Endothelial cell of umbilical vein (primary cell): ENCODE measurements at regions not wholly inside any gene's neighbourhood (a gene's known extent, or its start where the extent isn't known, plus 50 kb on each side); places are given as distances from the start of the nearest gene placed in this dataset.

Experiments
- BruUV-seq: library from RNA; stranded (reverse); fragments of 400-500 nt; replicated peaks from 2 replicates; lab custom pipeline; 2021; lab: Mats Ljungman, UMichigan
- CTCF ChIA-PET: fragments of 300-600, 350-600 bp; sonication (Branson Sonifier 250); formaldehyde crosslinking; loops from one replicate; lab custom pipeline; 2021; ENCODE audit warnings: antibody characterized with exemption, inconsistent platforms; lab: Charles Lee
- POLR2A ChIA-PET: fragments of 300-600, 350-600 bp; sonication (Branson Sonifier 250); formaldehyde crosslinking; loops from one replicate; lab custom pipeline; 2021; ENCODE audit warnings: antibody characterized with exemption, inconsistent platforms; lab: Charles Lee
- DNase-seq: peaks from one replicate; pipeline ENCODE4 v3.0.0-alpha.2; 2011; ENCODE audit warnings: low read depth, low spot score
- FAIRE-seq: peaks from 2 replicates; lab custom pipeline; 2011; peaks lifted over from hg19 to GRCh38; lab: Jason Lieb, UNC
- H2AFZ ChIP-seq: 2 replicates; pipeline ENCODE4 v1.6.0; 2012; ENCODE audit warnings: low read depth, low read length, control low read depth, inconsistent platforms
- H3K27ac ChIP-seq: 2 replicates; pipeline ENCODE4 v1.5.1; 2011; ENCODE audit warnings: low read depth, mild to moderate bottlenecking, control low read depth, low read length, moderate library complexity; ENCODE audit not compliant: insufficient read depth
- H3K27me3 ChIP-seq, 2 experiments: 2 replicates each; pipeline versions ENCODE4 v1.6.0 to v1.6.1; 2011; ENCODE audit warnings: low read length in 2 of 2, mixed read lengths in 1 of 2; ENCODE audit not compliant: control insufficient read depth in 2 of 2, insufficient read depth in 2 of 2
- H3K36me3 ChIP-seq, 2 experiments: 2 replicates in 1 of 2; 3 replicates in 1 of 2; pipeline ENCODE4 v1.5.1; 2011; ENCODE audit warnings: low read length in 2 of 2, mild to moderate bottlenecking in 1 of 2, moderate library complexity in 1 of 2; ENCODE audit not compliant: control insufficient read depth in 2 of 2, insufficient read depth in 2 of 2; ENCODE audit errors: extremely low read depth in 1 of 2
- H3K4me1 ChIP-seq: 3 replicates; pipeline ENCODE4 v1.5.1; 2011; ENCODE audit warnings: mild to moderate bottlenecking, low read length; ENCODE audit not compliant: control insufficient read depth, insufficient read depth; ENCODE audit errors: extremely low read depth
- H3K4me2 ChIP-seq: 2 replicates; pipeline ENCODE4 v1.6.1; 2011; ENCODE audit warnings: low read length, control low read depth, mixed read lengths; ENCODE audit not compliant: insufficient read depth
- H3K4me3 ChIP-seq, 3 experiments: fragments of 200-600 bp in 1 of 3; sonication (generic), shearing (Covaris generic) in 1 of 3; replicated peaks in 1 of 3; 2 replicates each; pipeline ENCODE4 v1.5.1; 2011 to 2016; ENCODE audit warnings: control low read depth in 3 of 3, low read length in 3 of 3, mild to moderate bottlenecking in 2 of 3, inconsistent platforms in 1 of 3, low read depth in 1 of 3, moderate library complexity in 1 of 3; ENCODE audit not compliant: insufficient read depth in 1 of 3
- H3K79me2 ChIP-seq: 2 replicates; pipeline ENCODE4 v1.6.0; 2012; ENCODE audit warnings: low read length, inconsistent platforms; ENCODE audit not compliant: control insufficient read depth, insufficient read depth
- H3K9ac ChIP-seq: replicated peaks from 2 replicates; pipeline ENCODE3; 2011; ENCODE audit warnings: low read length, control low read depth; ENCODE audit not compliant: insufficient read depth; ENCODE audit errors: extremely low read depth
- H3K9me1 ChIP-seq: replicated peaks from 3 replicates; pipeline ENCODE4 v1.6.0; 2011; ENCODE audit warnings: mild to moderate bottlenecking, low read length; ENCODE audit not compliant: control insufficient read depth, insufficient read depth; ENCODE audit errors: extremely low read depth
- H3K9me3 ChIP-seq: replicated peaks from 2 replicates; pipeline ENCODE4 v1.5.1; 2012; ENCODE audit warnings: low read length, inconsistent platforms; ENCODE audit not compliant: control insufficient read depth, insufficient read depth
- H4K20me1 ChIP-seq: replicated peaks from 2 replicates; pipeline ENCODE3; 2011; ENCODE audit warnings: mild to moderate bottlenecking, low read length; ENCODE audit not compliant: control insufficient read depth, insufficient read depth; ENCODE audit errors: extremely low read depth
- EZH2 ChIP-seq: IDR thresholded peaks from 2 replicates; pipeline ENCODE4 v1.6.1; 2012; ENCODE audit warnings: borderline replicate concordance, low read depth, mild to moderate bottlenecking, moderate library complexity, low read length, inconsistent platforms; ENCODE audit not compliant: severe bottlenecking
- FOS ChIP-seq: IDR thresholded peaks from 2 replicates; pipeline ENCODE4 v1.6.1; 2011; ENCODE audit warnings: mild to moderate bottlenecking, low read length, moderate library complexity, borderline replicate concordance; ENCODE audit not compliant: insufficient read depth
- GATA2 ChIP-seq: IDR thresholded peaks from 2 replicates; pipeline ENCODE4 v1.7.0; 2011; ENCODE audit warnings: low read depth, mild to moderate bottlenecking, moderate library complexity, mixed read lengths, low read length; ENCODE audit not compliant: insufficient read length, insufficient read depth
- JUN ChIP-seq: IDR thresholded peaks from 2 replicates; pipeline ENCODE4 v1.6.1; 2011; ENCODE audit warnings: borderline replicate concordance, low read depth; ENCODE audit not compliant: insufficient read length, insufficient read depth
- MYC ChIP-seq: IDR thresholded peaks from one replicate; pipeline ENCODE4 v1.6.1; 2011; ENCODE audit warnings: mild to moderate bottlenecking, low read depth, low read length
- POLR2A ChIP-seq: IDR thresholded peaks from 2 replicates; pipeline ENCODE4 v1.6.1; 2012; ENCODE audit warnings: low read depth, mild to moderate bottlenecking, control low read depth, low read length
- dilution Hi-C: fragments of 300-500 bp; cut with MboI; formaldehyde crosslinking; loops from one replicate; pipeline ENCODE4 v1.15.0; 2019; ENCODE audit warnings: low sequenced_read_pairs; ENCODE audit not compliant: extremely low pct_ligation_motif_present
- intact Hi-C: fragments of 100-400 bp; cut with micrococcal nuclease; formaldehyde crosslinking; loops from one replicate; pipeline ENCODE4 v1.10.0; 2022
- TF ChIP-seq, protein P1 (sequence below), 2 donors: IDR thresholded peaks; 1 replicate in 1 of 2; 2 replicates in 1 of 2; pipeline ENCODE4 v1.5.1; 2011; ENCODE audit warnings: low read length in 2 of 2, mild to moderate bottlenecking in 2 of 2, moderate library complexity in 2 of 2, control low read depth in 1 of 2, inconsistent platforms in 1 of 2, low read depth in 1 of 2; ENCODE audit not compliant: insufficient read depth in 1 of 2; ENCODE audit errors: extremely low read depth in 1 of 2
- TF ChIP-seq, protein P2 (sequence below): IDR thresholded peaks from 2 replicates; pipeline ENCODE4 v1.6.1; 2011; ENCODE audit not compliant: insufficient read depth, insufficient read length

DNA sequence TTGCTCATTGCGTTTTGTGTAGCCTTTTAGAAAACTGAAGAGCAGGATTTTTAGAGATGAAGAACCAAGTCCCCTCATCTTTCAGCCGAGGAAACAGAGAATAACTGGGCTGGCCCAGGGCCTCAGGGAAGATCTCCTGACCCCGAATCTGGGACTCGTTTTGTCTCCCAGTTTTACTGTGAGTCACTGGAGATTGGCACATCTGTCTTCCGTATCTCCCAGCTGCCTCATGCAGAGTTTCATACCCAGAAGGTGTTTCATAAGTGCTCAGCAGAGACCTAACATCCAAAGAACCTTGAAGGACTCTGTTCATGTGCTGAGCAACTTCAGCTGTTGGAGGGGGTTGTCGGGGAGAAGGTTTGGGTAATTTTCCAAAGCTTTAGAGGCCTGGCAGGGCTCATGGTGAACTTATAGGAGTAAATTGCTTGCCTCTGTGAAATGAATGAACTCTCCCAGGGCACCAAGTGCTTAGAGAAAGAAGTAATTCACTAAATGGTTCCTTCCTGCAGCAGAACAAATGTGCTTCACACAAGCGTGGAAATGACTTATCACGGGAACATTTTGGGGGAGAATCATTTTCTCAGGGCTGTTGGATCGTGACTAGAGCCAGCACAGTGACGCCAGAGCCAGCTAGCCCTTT is 121.4 kb downstream of the FAM43A start:
- FAIRE-seq (no peak), DNase-seq (no peak)
- Histone ChIP-seq H3K27me3 (peaks cover 0 to 4% of the 10 kb centered on the region in 2 experiments), H3K4me2 (no peak overlapping the region), H3K9ac (no peak overlapping the region), H3K4me3 (no peak overlapping the region), H3K4me1 (no peaks in the 10 kb centered on the region), H3K79me2 (no peaks in the 10 kb centered on the region), H3K9me1 (no peaks in the 10 kb centered on the region), H2AFZ (no peak overlapping the region), H4K20me1 (no peaks in the 10 kb centered on the region), H3K27ac (no peak overlapping the region), H3K9me3 (no peaks in the 10 kb centered on the region), H3K36me3 (no peaks in the 10 kb centered on the region)
- BruUV-seq, result no TSS peak
- ChIA-PET CTCF (no interaction called here), POLR2A (no interaction called here)
- TF ChIP-seq JUN (no peak), EZH2 (no peak), POLR2A (no peak), MYC (no peak), GATA2 (no peak), FOS (no peak)
- TF ChIP-seq, protein P1, sequence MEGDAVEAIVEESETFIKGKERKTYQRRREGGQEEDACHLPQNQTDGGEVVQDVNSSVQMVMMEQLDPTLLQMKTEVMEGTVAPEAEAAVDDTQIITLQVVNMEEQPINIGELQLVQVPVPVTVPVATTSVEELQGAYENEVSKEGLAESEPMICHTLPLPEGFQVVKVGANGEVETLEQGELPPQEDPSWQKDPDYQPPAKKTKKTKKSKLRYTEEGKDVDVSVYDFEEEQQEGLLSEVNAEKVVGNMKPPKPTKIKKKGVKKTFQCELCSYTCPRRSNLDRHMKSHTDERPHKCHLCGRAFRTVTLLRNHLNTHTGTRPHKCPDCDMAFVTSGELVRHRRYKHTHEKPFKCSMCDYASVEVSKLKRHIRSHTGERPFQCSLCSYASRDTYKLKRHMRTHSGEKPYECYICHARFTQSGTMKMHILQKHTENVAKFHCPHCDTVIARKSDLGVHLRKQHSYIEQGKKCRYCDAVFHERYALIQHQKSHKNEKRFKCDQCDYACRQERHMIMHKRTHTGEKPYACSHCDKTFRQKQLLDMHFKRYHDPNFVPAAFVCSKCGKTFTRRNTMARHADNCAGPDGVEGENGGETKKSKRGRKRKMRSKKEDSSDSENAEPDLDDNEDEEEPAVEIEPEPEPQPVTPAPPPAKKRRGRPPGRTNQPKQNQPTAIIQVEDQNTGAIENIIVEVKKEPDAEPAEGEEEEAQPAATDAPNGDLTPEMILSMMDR (IDR thresholded peaks at IDR 0.05; ENCODE audit: extremely low read depth in 1 of 2, insufficient read depth in 1 of 2, low read depth in 1 of 2, low read length in 2 of 2), result no peak
- TF ChIP-seq, protein P2, sequence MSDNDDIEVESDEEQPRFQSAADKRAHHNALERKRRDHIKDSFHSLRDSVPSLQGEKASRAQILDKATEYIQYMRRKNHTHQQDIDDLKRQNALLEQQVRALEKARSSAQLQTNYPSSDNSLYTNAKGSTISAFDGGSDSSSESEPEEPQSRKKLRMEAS, result no peak
- dilution Hi-C loops, result no loop called here
- intact Hi-C loops, result no loop called here
